Panc1 (cell line): ENCODE measurements at regions not wholly inside any gene's neighbourhood (a gene's known extent, or its start where the extent isn't known, plus 50 kb on each side); places are given as distances from the start of the nearest gene placed in this dataset.

ENCODE experiments used
- ATAC-seq: fragments of 200-7000 bp; cut with Tn5 transposase; 2 replicates; pipeline ENCODE4 v1.9.1; 2020; ENCODE audit warnings: mild to moderate bottlenecking, moderate library complexity
- BruUV-seq: library from RNA; stranded (reverse); fragments of 400-500 nt; replicated peaks from 2 replicates; lab custom pipeline; 2021; lab: Mats Ljungman, UMichigan
- CTCF ChIA-PET: fragments of 300-600 bp; sonication (Branson Sonifier 250); formaldehyde crosslinking; loops from one replicate; lab custom pipeline; 2022; ENCODE audit warnings: antibody characterized with exemption; lab: Charles Lee
- POLR2A ChIA-PET: fragments of 300-600 bp; sonication (Branson Sonifier 250); formaldehyde crosslinking; loops from one replicate; lab custom pipeline; 2022; ENCODE audit warnings: antibody characterized with exemption; lab: Charles Lee
- DNase-seq: peaks from one replicate; pipeline ENCODE4 v3.0.0-alpha.2; 2010; ENCODE audit warnings: low read depth, low spot score
- H3K27ac ChIP-seq: 2 replicates; pipeline ENCODE4 v1.5.1; 2011; ENCODE audit warnings: mild to moderate bottlenecking, low read length, inconsistent platforms
- H3K27me3 ChIP-seq: fragments of 200-500 bp; sonication (Bioruptor generic); 2 replicates; pipeline ENCODE4 v1.6.0; 2014; ENCODE audit warnings: low read length, inconsistent platforms; ENCODE audit not compliant: control insufficient read depth, insufficient read depth
- H3K36me3 ChIP-seq: fragments of 200-500 bp; sonication (Bioruptor generic); 2 replicates; pipeline ENCODE4 v1.5.1; 2014; ENCODE audit warnings: inconsistent platforms, mild to moderate bottlenecking, low read length, moderate library complexity; ENCODE audit not compliant: control insufficient read depth, insufficient read depth
- H3K4me1 ChIP-seq: 2 replicates; pipeline ENCODE4 v1.5.1; 2011; ENCODE audit warnings: inconsistent platforms, mild to moderate bottlenecking, low read length, moderate library complexity; ENCODE audit not compliant: control insufficient read depth, insufficient read depth
- H3K4me3 ChIP-seq, 2 experiments: 2 replicates each; pipeline ENCODE4 v1.5.1; 2011 to 2012; ENCODE audit warnings: low read depth in 2 of 2, low read length in 2 of 2, mild to moderate bottlenecking in 2 of 2, inconsistent platforms in 1 of 2, moderate library complexity in 1 of 2
- H3K9me3 ChIP-seq: fragments of 200-500 bp; sonication (Bioruptor generic); 2 replicates; pipeline ENCODE4 v1.5.1; 2014; ENCODE audit warnings: low read depth, mild to moderate bottlenecking, inconsistent platforms, low read length, moderate library complexity; ENCODE audit not compliant: control insufficient read depth, insufficient read depth
- CTCF ChIP-seq: fragments of 450-650 bp; IDR thresholded peaks from 2 replicates; pipeline ENCODE4 v1.5.1; 2017; ENCODE audit warnings: mild to moderate bottlenecking
- POLR2AphosphoS5 ChIP-seq: IDR thresholded peaks from 2 replicates; pipeline ENCODE4 v1.6.1; 2012; ENCODE audit warnings: mild to moderate bottlenecking, low read depth, low read length, moderate library complexity
- REST ChIP-seq, 2 experiments: IDR thresholded peaks; 2 replicates each; pipeline ENCODE4 v1.6.1; 2011 to 2012; ENCODE audit warnings: low read depth in 2 of 2, control low read depth in 1 of 2, low read length in 1 of 2, mild to moderate bottlenecking in 1 of 2, moderate library complexity in 1 of 2; ENCODE audit not compliant: insufficient read depth in 1 of 2
- SIN3A ChIP-seq: IDR thresholded peaks from 2 replicates; pipeline ENCODE4 v1.6.1; 2012; ENCODE audit warnings: low read depth, mild to moderate bottlenecking, low read length, moderate library complexity, borderline replicate concordance; ENCODE audit not compliant: insufficient read depth
- TCF7L2 ChIP-seq: IDR thresholded peaks from 2 replicates; pipeline ENCODE4 v1.6.1; 2011; ENCODE audit warnings: mild to moderate bottlenecking, low read depth, low read length, inconsistent platforms
- in situ Hi-C: cut with HindIII; loops from 2 replicates; pipeline ENCODE4 v1.10.0; 2016; ENCODE audit warnings: low sequenced_read_pairs, low pct_unique_long_range_greater_than_20kb
- intact Hi-C: fragments of 100-400 bp; cut with micrococcal nuclease; formaldehyde crosslinking; loops from one replicate; pipeline ENCODE4 v1.10.0; 2022; ENCODE audit not compliant: unreplicated experiment

GRCh38 chr12:132432126-132432705 lies 57.7 kb upstream of the FBRSL1 start:
- intact Hi-C loops, result no loop called here
- no TSS peak for BruUV-seq
- Histone ChIP-seq H3K27ac (no peak overlapping the region), H3K27me3 (0 out of 2 replicates have a peak, but pooled peaks cover 2% of the 10 kb centered on the region), H3K4me1 (peaks cover 13% of the 10 kb centered on the region), H3K36me3 (no peaks in the 10 kb centered on the region), H3K9me3 (no peaks in the 10 kb centered on the region), H3K4me3 (no peak overlapping the region)
- ChIA-PET CTCF (no interaction called here), POLR2A (interaction anchor here (0.6 kb wide), 1 partner anchor 16 kb away, joined by 3 read pairs; no protein-coding TSS in a partner anchor)
- DNase-seq (no peak), ATAC-seq (no peak)
- no peak for TF ChIP-seq SIN3A
- no peak for TF ChIP-seq REST (IDR thresholded peaks at IDR 0.05; ENCODE audit: insufficient read depth in 1 of 2, low read depth in 2 of 2, low read length in 1 of 2)
- TF ChIP-seq CTCF, result no peak
- TF ChIP-seq TCF7L2, result no peak
- TF ChIP-seq POLR2AphosphoS5, result no peak
- in situ Hi-C loops, result no loop called here

- no peak for ATAC-seq
- Histone ChIP-seq H3K36me3 (no peaks in the 10 kb centered on the region), H3K4me1 (peaks cover 10% of the 10 kb centered on the region), H3K27me3 (no peaks in the 10 kb centered on the region), H3K27ac (no peak overlapping the region), H3K9me3 (no peaks in the 10 kb centered on the region), H3K4me3 (no peak overlapping the region)
- ChIA-PET POLR2A (no interaction called here), CTCF (interaction anchor here (0.7 kb wide), 1 partner anchor 357 kb away, joined by 4 read pairs; no protein-coding TSS in a partner anchor)
- in situ Hi-C loops, result no loop called here
- TF ChIP-seq SIN3A, result no peak
- TF ChIP-seq TCF7L2, result no peak
- no peak for TF ChIP-seq REST (IDR thresholded peaks at IDR 0.05; ENCODE audit: insufficient read depth in 1 of 2, low read depth in 2 of 2, low read length in 1 of 2)
- TF ChIP-seq POLR2AphosphoS5, result no peak
- TF ChIP-seq CTCF, result no peak
- intact Hi-C loops, result no loop called here
- no TSS peak for BruUV-seq
- no peak for DNase-seq
These were observed 58.8 kb upstream of the FBRSL1 start for GRCh38 chr12:132430838-132431774.
